ENCODE measurements at regions not wholly inside any gene's neighbourhood (a gene's known extent, or its start where the extent isn't known, plus 50 kb on each side); places are given as distances from the start of the nearest gene placed in this dataset.

DNA sequence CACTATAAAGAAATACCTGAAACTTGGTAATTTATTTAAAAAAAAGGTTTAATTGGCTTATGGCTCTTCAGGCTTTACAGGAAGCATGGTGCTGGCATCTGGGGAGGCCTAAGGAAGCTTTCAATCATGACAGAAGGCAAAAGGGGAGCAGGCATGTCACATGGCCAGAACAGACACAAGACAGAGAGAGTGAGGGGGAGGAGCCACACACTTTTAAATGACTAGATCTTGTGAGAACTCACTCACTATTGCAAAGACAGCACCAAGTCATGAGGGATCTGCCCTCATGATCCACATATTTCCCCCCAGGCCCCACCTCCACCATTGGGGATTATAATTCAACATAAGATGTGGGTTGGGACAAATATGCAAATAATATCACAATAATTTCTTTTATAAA, 355.6 kb downstream of the DAD1 start:
- TF ChIP-seq TAF1 (IDR thresholded peaks at IDR 0.05; ENCODE audit: low read depth, low read length) (no peak), POLR2A (IDR thresholded peaks at IDR 0.05; ENCODE audit: low read depth, low read length) (no peak), POLR2AphosphoS5 (IDR thresholded peaks at IDR 0.05; ENCODE audit: low read depth, low read length) (no peak), SPI1 (IDR thresholded peaks at IDR 0.05; ENCODE audit: low read depth, low read length) (no peak), PAX5 (IDR thresholded peaks at IDR 0.05; ENCODE audit: insufficient read depth, low read length, severe bottlenecking) (no peak)
